Endothelial cell of umbilical vein (primary cell): ENCODE measurements at regions not wholly inside any gene's neighbourhood (a gene's known extent, or its start where the extent isn't known, plus 50 kb on each side); places are given as distances from the start of the nearest gene placed in this dataset.

Source experiments
- BruUV-seq: library from RNA; stranded (reverse); fragments of 400-500 nt; replicated peaks from 2 replicates; lab custom pipeline; 2021; lab: Mats Ljungman, UMichigan
- CTCF ChIA-PET: fragments of 300-600, 350-600 bp; sonication (Branson Sonifier 250); formaldehyde crosslinking; loops from one replicate; lab custom pipeline; 2021; ENCODE audit warnings: antibody characterized with exemption, inconsistent platforms; lab: Charles Lee
- POLR2A ChIA-PET: fragments of 300-600, 350-600 bp; sonication (Branson Sonifier 250); formaldehyde crosslinking; loops from one replicate; lab custom pipeline; 2021; ENCODE audit warnings: antibody characterized with exemption, inconsistent platforms; lab: Charles Lee
- DNase-seq: peaks from one replicate; pipeline ENCODE4 v3.0.0-alpha.2; 2011; ENCODE audit warnings: low read depth, low spot score
- FAIRE-seq: peaks from 2 replicates; lab custom pipeline; 2011; peaks lifted over from hg19 to GRCh38; lab: Jason Lieb, UNC
- H2AFZ ChIP-seq: 2 replicates; pipeline ENCODE4 v1.6.0; 2012; ENCODE audit warnings: low read depth, low read length, control low read depth, inconsistent platforms
- H3K27ac ChIP-seq: 2 replicates; pipeline ENCODE4 v1.5.1; 2011; ENCODE audit warnings: low read depth, mild to moderate bottlenecking, control low read depth, low read length, moderate library complexity; ENCODE audit not compliant: insufficient read depth
- H3K27me3 ChIP-seq, 2 experiments: 2 replicates each; pipeline versions ENCODE4 v1.6.0 to v1.6.1; 2011; ENCODE audit warnings: low read length in 2 of 2, mixed read lengths in 1 of 2; ENCODE audit not compliant: control insufficient read depth in 2 of 2, insufficient read depth in 2 of 2
- H3K36me3 ChIP-seq, 2 experiments: 2 replicates in 1 of 2; 3 replicates in 1 of 2; pipeline ENCODE4 v1.5.1; 2011; ENCODE audit warnings: low read length in 2 of 2, mild to moderate bottlenecking in 1 of 2, moderate library complexity in 1 of 2; ENCODE audit not compliant: control insufficient read depth in 2 of 2, insufficient read depth in 2 of 2; ENCODE audit errors: extremely low read depth in 1 of 2
- H3K4me1 ChIP-seq: 3 replicates; pipeline ENCODE4 v1.5.1; 2011; ENCODE audit warnings: mild to moderate bottlenecking, low read length; ENCODE audit not compliant: control insufficient read depth, insufficient read depth; ENCODE audit errors: extremely low read depth
- H3K4me2 ChIP-seq: 2 replicates; pipeline ENCODE4 v1.6.1; 2011; ENCODE audit warnings: low read length, control low read depth, mixed read lengths; ENCODE audit not compliant: insufficient read depth
- H3K4me3 ChIP-seq, 3 experiments: fragments of 200-600 bp in 1 of 3; sonication (generic), shearing (Covaris generic) in 1 of 3; replicated peaks in 1 of 3; 2 replicates each; pipeline ENCODE4 v1.5.1; 2011 to 2016; ENCODE audit warnings: control low read depth in 3 of 3, low read length in 3 of 3, mild to moderate bottlenecking in 2 of 3, inconsistent platforms in 1 of 3, low read depth in 1 of 3, moderate library complexity in 1 of 3; ENCODE audit not compliant: insufficient read depth in 1 of 3
- H3K79me2 ChIP-seq: 2 replicates; pipeline ENCODE4 v1.6.0; 2012; ENCODE audit warnings: low read length, inconsistent platforms; ENCODE audit not compliant: control insufficient read depth, insufficient read depth
- H3K9ac ChIP-seq: replicated peaks from 2 replicates; pipeline ENCODE3; 2011; ENCODE audit warnings: low read length, control low read depth; ENCODE audit not compliant: insufficient read depth; ENCODE audit errors: extremely low read depth
- H3K9me1 ChIP-seq: replicated peaks from 3 replicates; pipeline ENCODE4 v1.6.0; 2011; ENCODE audit warnings: mild to moderate bottlenecking, low read length; ENCODE audit not compliant: control insufficient read depth, insufficient read depth; ENCODE audit errors: extremely low read depth
- H3K9me3 ChIP-seq: replicated peaks from 2 replicates; pipeline ENCODE4 v1.5.1; 2012; ENCODE audit warnings: low read length, inconsistent platforms; ENCODE audit not compliant: control insufficient read depth, insufficient read depth
- H4K20me1 ChIP-seq: replicated peaks from 2 replicates; pipeline ENCODE3; 2011; ENCODE audit warnings: mild to moderate bottlenecking, low read length; ENCODE audit not compliant: control insufficient read depth, insufficient read depth; ENCODE audit errors: extremely low read depth
- EZH2 ChIP-seq: IDR thresholded peaks from 2 replicates; pipeline ENCODE4 v1.6.1; 2012; ENCODE audit warnings: borderline replicate concordance, low read depth, mild to moderate bottlenecking, moderate library complexity, low read length, inconsistent platforms; ENCODE audit not compliant: severe bottlenecking
- FOS ChIP-seq: IDR thresholded peaks from 2 replicates; pipeline ENCODE4 v1.6.1; 2011; ENCODE audit warnings: mild to moderate bottlenecking, low read length, moderate library complexity, borderline replicate concordance; ENCODE audit not compliant: insufficient read depth
- GATA2 ChIP-seq: IDR thresholded peaks from 2 replicates; pipeline ENCODE4 v1.7.0; 2011; ENCODE audit warnings: low read depth, mild to moderate bottlenecking, moderate library complexity, mixed read lengths, low read length; ENCODE audit not compliant: insufficient read length, insufficient read depth
- JUN ChIP-seq: IDR thresholded peaks from 2 replicates; pipeline ENCODE4 v1.6.1; 2011; ENCODE audit warnings: borderline replicate concordance, low read depth; ENCODE audit not compliant: insufficient read length, insufficient read depth
- MYC ChIP-seq: IDR thresholded peaks from one replicate; pipeline ENCODE4 v1.6.1; 2011; ENCODE audit warnings: mild to moderate bottlenecking, low read depth, low read length
- POLR2A ChIP-seq: IDR thresholded peaks from 2 replicates; pipeline ENCODE4 v1.6.1; 2012; ENCODE audit warnings: low read depth, mild to moderate bottlenecking, control low read depth, low read length
- POLR2AphosphoS5 ChIP-seq: IDR thresholded peaks from 2 replicates; pipeline ENCODE4 v1.6.1; 2012; ENCODE audit warnings: low read depth, mild to moderate bottlenecking, control low read depth, low read length, moderate library complexity; ENCODE audit not compliant: insufficient read depth
- dilution Hi-C: fragments of 300-500 bp; cut with MboI; formaldehyde crosslinking; loops from one replicate; pipeline ENCODE4 v1.15.0; 2019; ENCODE audit warnings: low sequenced_read_pairs; ENCODE audit not compliant: extremely low pct_ligation_motif_present
- intact Hi-C: fragments of 100-400 bp; cut with micrococcal nuclease; formaldehyde crosslinking; loops from one replicate; pipeline ENCODE4 v1.10.0; 2022
- TF ChIP-seq, protein P1 (sequence below), 2 donors: IDR thresholded peaks; 1 replicate in 1 of 2; 2 replicates in 1 of 2; pipeline ENCODE4 v1.5.1; 2011; ENCODE audit warnings: low read length in 2 of 2, mild to moderate bottlenecking in 2 of 2, moderate library complexity in 2 of 2, control low read depth in 1 of 2, inconsistent platforms in 1 of 2, low read depth in 1 of 2; ENCODE audit not compliant: insufficient read depth in 1 of 2; ENCODE audit errors: extremely low read depth in 1 of 2
- TF ChIP-seq, protein P2 (sequence below): IDR thresholded peaks from 2 replicates; pipeline ENCODE4 v1.6.1; 2011; ENCODE audit not compliant: insufficient read depth, insufficient read length

DNA sequence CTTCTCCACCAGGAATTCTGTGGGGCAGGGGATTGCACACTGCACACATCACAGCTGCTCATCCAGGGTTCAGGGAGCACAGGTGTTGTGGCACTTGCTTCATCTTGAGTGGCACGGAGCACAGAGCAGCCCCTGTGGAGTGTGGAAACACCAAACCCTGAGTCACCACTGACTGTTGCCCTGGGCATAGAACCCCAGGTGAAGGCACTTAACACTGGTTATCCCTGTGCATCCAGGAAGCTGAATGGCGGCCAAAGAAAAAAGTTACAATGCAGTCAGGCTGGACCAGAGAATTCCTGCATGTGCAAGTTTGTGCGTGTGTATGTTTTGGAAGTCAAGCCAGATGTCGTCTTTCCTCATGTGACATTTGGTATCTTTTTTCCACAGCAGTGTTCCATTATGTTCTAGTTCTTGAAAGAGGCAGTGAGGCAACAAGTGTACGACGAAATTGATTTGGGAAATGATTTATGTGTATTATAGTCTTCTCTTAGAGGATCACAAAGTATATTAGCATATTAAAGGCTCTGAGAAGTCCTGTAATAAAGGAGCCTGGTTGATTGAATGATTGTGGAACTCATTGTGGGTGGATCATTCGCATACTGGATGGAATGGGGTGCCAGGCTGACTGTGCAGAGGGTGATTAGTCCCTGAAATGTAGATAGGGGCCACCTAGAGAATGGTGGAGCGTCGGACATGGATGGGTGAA, 292.3 kb downstream of the TLE3 start:
- Histone ChIP-seq H3K9me1 (no peaks in the 10 kb centered on the region), H3K9ac (no peak overlapping the region), H3K9me3 (no peaks in the 10 kb centered on the region), H3K4me2 (no peak overlapping the region), H3K4me1 (no peaks in the 10 kb centered on the region), H3K4me3 (no peak overlapping the region), H3K27ac (no peak overlapping the region), H3K27me3 (peaks cover 4 to 5% of the 10 kb centered on the region in 2 experiments), H3K36me3 (no peaks in the 10 kb centered on the region), H3K79me2 (no peaks in the 10 kb centered on the region), H4K20me1 (no peaks in the 10 kb centered on the region), H2AFZ (no peak overlapping the region)
- no TSS peak for BruUV-seq
- POLR2A ChIA-PET, result no interaction called here
- FAIRE-seq (no peak), DNase-seq (no peak)
- intact Hi-C loops, result no loop called here
- CTCF ChIA-PET, result no interaction called here
- dilution Hi-C loops, result no loop called here
- TF ChIP-seq POLR2A, result no peak
- TF ChIP-seq MYC, result no peak
- no peak for TF ChIP-seq EZH2
- TF ChIP-seq, protein P1, sequence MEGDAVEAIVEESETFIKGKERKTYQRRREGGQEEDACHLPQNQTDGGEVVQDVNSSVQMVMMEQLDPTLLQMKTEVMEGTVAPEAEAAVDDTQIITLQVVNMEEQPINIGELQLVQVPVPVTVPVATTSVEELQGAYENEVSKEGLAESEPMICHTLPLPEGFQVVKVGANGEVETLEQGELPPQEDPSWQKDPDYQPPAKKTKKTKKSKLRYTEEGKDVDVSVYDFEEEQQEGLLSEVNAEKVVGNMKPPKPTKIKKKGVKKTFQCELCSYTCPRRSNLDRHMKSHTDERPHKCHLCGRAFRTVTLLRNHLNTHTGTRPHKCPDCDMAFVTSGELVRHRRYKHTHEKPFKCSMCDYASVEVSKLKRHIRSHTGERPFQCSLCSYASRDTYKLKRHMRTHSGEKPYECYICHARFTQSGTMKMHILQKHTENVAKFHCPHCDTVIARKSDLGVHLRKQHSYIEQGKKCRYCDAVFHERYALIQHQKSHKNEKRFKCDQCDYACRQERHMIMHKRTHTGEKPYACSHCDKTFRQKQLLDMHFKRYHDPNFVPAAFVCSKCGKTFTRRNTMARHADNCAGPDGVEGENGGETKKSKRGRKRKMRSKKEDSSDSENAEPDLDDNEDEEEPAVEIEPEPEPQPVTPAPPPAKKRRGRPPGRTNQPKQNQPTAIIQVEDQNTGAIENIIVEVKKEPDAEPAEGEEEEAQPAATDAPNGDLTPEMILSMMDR (IDR thresholded peaks at IDR 0.05; ENCODE audit: extremely low read depth in 1 of 2, insufficient read depth in 1 of 2, low read depth in 1 of 2, low read length in 2 of 2), result no peak
- TF ChIP-seq, protein P2, sequence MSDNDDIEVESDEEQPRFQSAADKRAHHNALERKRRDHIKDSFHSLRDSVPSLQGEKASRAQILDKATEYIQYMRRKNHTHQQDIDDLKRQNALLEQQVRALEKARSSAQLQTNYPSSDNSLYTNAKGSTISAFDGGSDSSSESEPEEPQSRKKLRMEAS, result no peak
- no peak for TF ChIP-seq JUN
- TF ChIP-seq POLR2AphosphoS5, result no peak
- TF ChIP-seq GATA2, result no peak
- TF ChIP-seq FOS, result no peak
